HTR-8/SVneo (cell line): ENCODE measurements at regions not wholly inside any gene's neighbourhood (a gene's known extent, or its start where the extent isn't known, plus 50 kb on each side); places are given as distances from the start of the nearest gene placed in this dataset.

Source experiments
- DNase-seq: peaks from one replicate; pipeline ENCODE4 v3.0.0; 2011; ENCODE audit warnings: low spot score, mixed read lengths; ENCODE audit not compliant: insufficient read length
- FAIRE-seq: peaks from 2 replicates; lab custom pipeline; 2011; peaks lifted over from hg19 to GRCh38; lab: Jason Lieb, UNC

- DNase-seq (no peak), FAIRE-seq (no peak)
These were observed 220.5 kb upstream of the FOXN3 start for GRCh38 chr14:89637581-89637980.

- FAIRE-seq (no peak), DNase-seq (no peak)
These were observed 218.6 kb upstream of the FOXN3 start for GRCh38 chr14:89635615-89636014.

- DNase-seq (no peak), FAIRE-seq (no peak)
These were observed 217.0 kb upstream of the FOXN3 start for GRCh38 chr14:89634037-89634436.

- DNase-seq, result no peak
- FAIRE-seq, result no peak
These were observed 213.2 kb upstream of the FOXN3 start for GRCh38 chr14:89630101-89630829.

- FAIRE-seq (peak; percentile 16), DNase-seq (no peak)
These were observed 212.3 kb upstream of the FOXN3 start for GRCh38 chr14:89629383-89629782.

- FAIRE-seq, result no peak
- no peak for DNase-seq
These were observed 211.5 kb upstream of the FOXN3 start for GRCh38 chr14:89628521-89628920.

- DNase-seq (no peak), FAIRE-seq (no peak)
These were observed 209.3 kb upstream of the FOXN3 start for GRCh38 chr14:89626233-89626806.

- DNase-seq, result no peak
- FAIRE-seq, result no peak
These were observed 208.7 kb upstream of the FOXN3 start for GRCh38 chr14:89625731-89626232.

- FAIRE-seq, result no peak
- DNase-seq, result no peak
These were observed 208.2 kb upstream of the FOXN3 start for GRCh38 chr14:89625244-89625713.

- FAIRE-seq, result no peak
- no peak for DNase-seq
These were observed 207.6 kb upstream of the FOXN3 start for GRCh38 chr14:89624500-89625156.

GRCh38 chr14:89621791-89622638, 205.0 kb upstream of the FOXN3 start:
- DNase-seq (no peak), FAIRE-seq (no peak)

GRCh38 chr14:89621009-89621421, 204.0 kb upstream of the FOXN3 start:
- no peak for DNase-seq
- no peak for FAIRE-seq

GRCh38 chr14:89620436-89620835, 203.4 kb upstream of the FOXN3 start:
- FAIRE-seq, result no peak
- no peak for DNase-seq

GRCh38 chr14:89619596-89619995, 202.6 kb upstream of the FOXN3 start:
- no peak for DNase-seq
- no peak for FAIRE-seq

- FAIRE-seq (no peak), DNase-seq (peak; percentile 71)
These were observed 201.9 kb upstream of the FOXN3 start for GRCh38 chr14:89618811-89619551.

GRCh38 chr14:89618330-89618708, 201.3 kb upstream of the FOXN3 start:
- no peak for FAIRE-seq
- no peak for DNase-seq

GRCh38 chr14:89617481-89618329, 200.7 kb upstream of the FOXN3 start:
- no peak for FAIRE-seq
- DNase-seq, result no peak

GRCh38 chr14:89616852-89617341, 199.9 kb upstream of the FOXN3 start:
- DNase-seq, result no peak
- FAIRE-seq, result no peak

GRCh38 chr14:89616425-89616824, 199.4 kb upstream of the FOXN3 start:
- DNase-seq, result no peak
- no peak for FAIRE-seq
